Large intestine (tissue), 3 donors: ENCODE measurements at regions not wholly inside any gene's neighbourhood (a gene's known extent, or its start where the extent isn't known, plus 50 kb on each side); places are given as distances from the start of the nearest gene placed in this dataset.
A peak's percentile ranks its signal among the peaks of the same experiment; 100 is the strongest.

Experiments used
- DNase-seq, 2 donors: peaks; one replicate each; pipeline versions ENCODE4 v3.0.0 to v3.0.0-alpha.2; 2013
- H3K27ac ChIP-seq: one replicate; pipeline ENCODE4 v1.5.1; 2013; ENCODE audit warnings: low read length
- H3K27me3 ChIP-seq: 2 replicates; pipeline ENCODE4 v1.6.1; 2013; ENCODE audit warnings: low read length; ENCODE audit not compliant: control insufficient read depth, insufficient read depth
- H3K36me3 ChIP-seq: 2 replicates; pipeline ENCODE4 v1.6.1; 2013; ENCODE audit warnings: low read length; ENCODE audit not compliant: control insufficient read depth, insufficient read depth
- H3K4me1 ChIP-seq: one replicate; pipeline ENCODE4 v1.6.1; 2013; ENCODE audit warnings: low read length; ENCODE audit not compliant: control insufficient read depth, insufficient read depth
- H3K4me3 ChIP-seq: one replicate; pipeline ENCODE4 v1.5.1; 2013; ENCODE audit warnings: low read length
- H3K9me3 ChIP-seq: one replicate; pipeline ENCODE4 v1.6.1; 2013; ENCODE audit warnings: mild to moderate bottlenecking, low read depth, low read length, moderate library complexity; ENCODE audit not compliant: control insufficient read depth
- WGBS: methylation state at CpG from one replicate; pipeline ENCODE4 v1.1.5; 2013; ENCODE audit warnings: low lambda C conversion rate; ENCODE audit not compliant: insufficient coverage; 5-methylcytosine and 5-hydroxymethylcytosine counted together

DNA sequence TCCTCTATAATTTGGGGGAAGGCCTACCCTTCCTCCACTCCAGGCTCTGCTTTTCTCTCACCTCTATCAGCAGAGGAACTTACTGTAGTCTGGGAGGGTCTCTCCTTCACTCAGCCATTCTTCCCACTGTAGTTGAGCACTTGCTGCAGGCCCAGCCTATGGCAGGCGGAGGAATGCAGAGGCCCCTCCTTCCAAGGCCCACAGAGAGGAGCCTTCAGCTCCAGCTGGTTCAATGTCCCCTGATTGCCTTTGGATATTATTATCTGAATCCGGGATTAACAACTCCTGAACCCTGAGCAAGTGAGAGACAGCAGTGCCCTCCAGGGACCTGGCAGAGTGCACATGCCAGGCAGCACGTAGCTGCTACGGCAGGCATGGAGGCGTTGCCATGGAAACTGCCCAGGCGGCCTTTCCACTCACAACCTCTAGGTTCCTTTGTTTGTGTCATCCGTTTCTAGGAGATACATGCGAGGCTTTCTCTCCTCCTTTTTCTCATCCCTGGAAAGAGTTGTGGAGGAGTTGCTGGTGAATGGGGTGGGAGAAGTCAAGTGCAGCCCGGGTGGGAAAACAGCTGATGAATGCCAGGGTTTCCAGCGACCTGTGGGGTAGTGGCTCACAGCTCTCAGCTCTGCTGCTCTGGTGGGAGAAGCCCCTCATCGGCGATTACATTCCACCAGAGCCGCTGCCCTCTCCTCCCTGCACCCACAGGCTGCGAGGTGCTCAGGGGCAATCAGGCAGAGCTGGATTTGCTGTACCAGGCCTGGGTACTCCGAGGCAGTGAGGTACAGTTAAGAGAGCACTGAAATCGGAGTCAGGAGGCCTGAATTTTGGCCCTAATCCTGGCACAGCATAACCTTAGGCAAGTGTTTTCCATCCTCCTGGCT is 55.3 kb upstream of the HK2 start:
- WGBS: no CpG with 5 or more reads among the region's 16 CpGs

DNA sequence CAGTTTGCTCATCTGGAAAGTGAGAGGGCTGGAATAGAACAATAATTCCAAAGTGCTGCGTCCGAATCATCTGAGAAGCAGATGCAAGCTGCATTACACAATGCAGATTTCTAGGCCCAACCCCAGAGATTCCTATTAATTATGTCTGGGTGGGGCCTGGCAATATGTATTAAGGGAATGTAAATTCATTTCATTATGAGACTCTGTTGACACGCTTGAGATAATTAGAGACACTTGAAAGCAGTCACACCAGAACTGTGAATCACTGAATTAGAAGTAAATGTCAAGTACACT is 54.7 kb upstream of the HK2 start:
- Histone ChIP-seq H3K4me3 (no peak overlapping the region), H3K27me3 (peaks cover 3% of the 10 kb centered on the region), H3K36me3 (no peaks in the 10 kb centered on the region), H3K4me1 (no peaks in the 10 kb centered on the region), H3K9me3 (no peaks in the 10 kb centered on the region), H3K27ac (no peak overlapping the region)
- WGBS: no CpG with 5 or more reads among the region's 3 CpGs
- DNase-seq: no peak

More for the DNA sequence above, 55.3 kb upstream of the HK2 start:
- H3K27me3 ChIP-seq: peaks cover 3% of the 10 kb centered on the region
- H3K36me3 ChIP-seq: no peaks in the 10 kb centered on the region
- no peak overlapping the region for H3K4me3 ChIP-seq
- H3K27ac ChIP-seq: no peak overlapping the region
- H3K4me1 ChIP-seq: no peaks in the 10 kb centered on the region
- H3K9me3 ChIP-seq: no peaks in the 10 kb centered on the region
- peak; percentile 16 to 22 for DNase-seq

DNA sequence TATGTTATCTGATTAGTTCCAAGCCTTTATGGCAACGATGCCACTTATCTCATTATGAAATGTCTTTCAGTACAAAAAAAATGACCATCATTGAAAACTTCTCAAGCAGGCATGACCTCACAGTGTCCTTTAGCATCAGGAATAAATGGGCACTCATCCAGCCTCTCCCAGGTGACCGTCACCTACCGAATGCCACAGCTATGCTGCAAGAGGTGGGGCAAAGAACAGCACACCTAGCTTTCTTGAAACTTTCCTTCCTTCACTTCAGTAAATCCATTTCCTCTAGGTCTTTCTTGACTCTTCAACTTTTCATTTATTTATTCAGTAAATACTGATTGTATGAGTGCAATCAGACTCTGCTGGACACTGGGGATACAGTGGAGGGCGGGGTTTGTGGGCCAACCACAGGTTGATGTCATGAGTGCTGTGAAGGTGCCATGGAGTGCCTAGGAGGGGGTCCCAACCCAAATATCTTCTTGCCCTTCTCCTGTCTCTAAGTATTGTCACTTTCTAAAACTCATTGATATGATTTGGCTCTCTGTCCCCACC is 54.3 kb upstream of the HK2 start:
- H3K36me3 ChIP-seq: no peaks in the 10 kb centered on the region
- no CpG with 5 or more reads among the region's 4 CpGs for WGBS
- H3K4me1 ChIP-seq: no peaks in the 10 kb centered on the region
- H3K4me3 ChIP-seq: no peak overlapping the region
- H3K27me3 ChIP-seq: peaks cover 3% of the 10 kb centered on the region
- H3K27ac ChIP-seq: no peak overlapping the region
- H3K9me3 ChIP-seq: no peaks in the 10 kb centered on the region
- no peak for DNase-seq
